ENCODE measurements at regions not wholly inside any gene's neighbourhood (a gene's known extent, or its start where the extent isn't known, plus 50 kb on each side); places are given as distances from the start of the nearest gene placed in this dataset.
A peak's percentile ranks its signal among the peaks of the same experiment; 100 is the strongest.

DNA sequence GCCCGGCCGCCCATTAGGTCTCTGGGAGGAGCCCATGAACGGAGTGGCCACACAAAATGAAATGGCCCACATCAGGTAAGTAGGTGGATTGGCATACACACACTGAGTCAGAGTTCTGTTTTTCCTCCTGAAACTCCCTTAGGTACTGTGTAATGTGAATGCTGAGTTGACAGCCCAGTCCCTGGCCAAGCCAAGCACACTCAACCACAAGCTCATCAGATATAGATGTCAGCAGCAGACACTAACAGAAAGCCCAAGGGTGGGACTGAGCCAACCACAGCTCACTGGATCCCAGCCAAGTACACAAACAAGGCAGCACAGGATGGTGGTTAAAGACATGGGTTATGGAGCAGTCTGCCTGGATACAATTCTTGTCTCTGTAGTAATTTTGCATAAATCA is 403.4 kb downstream of the GJA1 start:
- no peak for DNase-seq

DNA sequence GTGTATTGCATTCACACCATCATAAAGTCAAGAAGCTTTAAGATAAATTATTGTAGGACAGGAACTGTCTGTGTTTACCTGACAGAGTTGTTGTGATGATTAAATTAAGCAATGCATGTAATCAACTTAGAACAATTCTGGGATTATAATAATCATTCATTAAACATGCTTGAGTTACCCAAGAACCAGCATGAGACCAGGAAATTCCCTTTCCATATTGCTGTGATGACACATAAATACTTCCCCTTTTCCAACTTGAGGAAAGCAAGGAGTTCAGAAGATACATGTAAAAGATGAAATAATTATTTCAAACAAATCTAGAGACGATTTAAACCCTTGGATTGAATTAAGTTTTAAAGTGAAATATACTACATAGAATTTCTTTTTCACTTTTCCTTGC is 404.4 kb downstream of the GJA1 start:
- no peak for DNase-seq

DNA sequence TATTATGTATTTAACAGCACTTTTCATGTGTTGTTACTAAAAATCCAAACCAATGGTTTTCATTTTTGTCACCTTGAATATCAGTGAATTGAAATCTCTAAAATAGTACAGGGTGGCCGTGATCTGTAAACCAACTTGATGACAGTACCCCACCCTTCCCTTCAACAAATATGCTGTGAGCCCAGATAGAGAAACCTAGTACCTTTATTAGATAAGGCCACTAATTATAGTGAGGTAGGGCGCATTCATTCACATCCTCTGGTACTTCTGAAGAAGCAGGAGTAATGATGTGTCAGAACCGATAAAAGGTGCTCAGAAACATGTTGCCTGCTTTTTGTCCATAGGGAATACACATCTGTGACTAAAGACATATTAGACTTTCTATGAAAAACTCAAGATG is 409.5 kb downstream of the GJA1 start:
- DNase-seq: no peak

DNA sequence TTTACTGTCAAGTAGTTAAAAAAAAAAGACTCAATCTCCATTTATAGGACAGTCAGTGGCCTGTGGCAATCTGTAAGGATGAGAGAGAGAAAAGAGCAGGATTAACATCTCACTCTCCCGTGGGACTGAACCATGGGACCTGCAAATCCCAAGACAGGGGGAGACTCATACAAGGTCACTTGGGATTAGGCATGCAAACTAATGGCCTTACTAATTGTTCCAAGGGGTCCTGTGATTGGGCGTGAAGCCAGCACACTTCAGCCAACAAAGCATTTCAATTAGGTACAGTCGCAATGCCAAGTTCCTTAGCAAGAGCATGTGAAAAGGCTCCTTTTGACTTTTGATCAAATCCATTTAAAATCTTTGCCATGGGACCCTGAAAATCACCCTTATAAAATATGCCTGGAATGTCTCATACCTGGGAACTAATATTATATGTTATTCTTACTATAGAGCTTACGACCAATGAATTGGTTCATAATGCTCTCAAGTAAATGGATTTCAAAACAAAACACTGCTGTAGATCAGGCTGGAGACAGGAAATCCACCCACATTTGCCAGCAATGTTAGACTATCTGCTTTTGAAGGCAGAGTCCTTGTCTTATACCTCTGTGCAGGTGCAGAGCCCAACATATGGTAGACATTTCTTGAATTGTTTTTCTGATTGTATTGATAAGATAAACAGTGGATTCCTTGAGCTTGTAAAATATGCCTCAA is 412.5 kb downstream of the GJA1 start:
- no peak for DNase-seq

DNA sequence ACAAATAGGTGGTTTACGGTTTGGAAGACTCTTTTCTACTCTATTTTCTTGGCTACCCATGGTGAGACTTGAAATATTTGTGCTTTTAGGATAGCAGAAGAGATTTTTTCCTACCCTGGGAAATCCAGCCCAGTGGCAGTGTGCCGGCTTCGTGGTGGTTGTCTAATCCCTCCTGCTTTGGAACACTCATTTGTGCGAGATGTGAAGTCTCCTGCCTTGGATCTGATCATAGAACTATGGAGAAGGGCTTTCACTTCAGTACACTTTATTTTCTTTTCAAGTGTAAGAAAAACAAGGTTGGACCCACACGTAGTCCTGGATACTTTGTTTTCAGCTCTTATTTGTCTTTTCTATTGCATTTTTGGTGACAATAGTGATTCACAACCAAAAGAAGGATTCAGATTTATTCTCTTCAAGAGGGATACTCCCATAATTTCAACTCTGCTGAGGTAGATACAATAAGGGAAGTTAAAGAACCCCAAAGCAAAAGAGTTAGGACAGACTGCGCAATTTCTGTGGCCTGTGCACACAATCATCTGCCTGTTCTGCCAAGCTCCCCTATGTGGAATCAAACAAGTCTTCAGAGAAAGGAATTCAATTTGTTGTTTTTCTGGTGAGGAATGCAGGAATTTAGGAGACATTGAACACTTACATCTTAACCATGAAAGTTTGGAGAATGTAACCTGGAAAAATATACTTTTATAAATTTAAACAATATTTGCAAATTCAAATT is 413.2 kb downstream of the GJA1 start:
- no peak for DNase-seq

DNA sequence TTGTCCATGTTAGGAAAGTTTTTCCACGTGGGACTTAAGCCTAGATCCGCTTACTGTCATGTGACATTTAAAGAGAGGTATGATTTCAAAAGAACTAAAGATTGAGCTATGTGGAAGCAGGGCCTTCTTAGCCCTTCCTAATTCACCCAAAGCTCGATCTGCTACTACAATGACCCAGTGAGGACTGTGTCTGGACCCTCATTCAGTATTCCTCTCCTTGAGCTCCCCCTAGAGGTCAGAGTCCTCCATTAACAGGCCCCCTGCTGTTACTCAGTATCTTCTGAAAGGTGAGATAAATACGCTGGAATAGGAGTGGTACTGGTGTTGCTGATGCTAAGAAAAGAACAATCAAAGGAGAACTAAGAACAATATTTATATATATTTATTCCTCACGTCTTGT is 414.0 kb downstream of the GJA1 start:
- peak in 1 of 2 experiments; percentile 3 for DNase-seq

DNA sequence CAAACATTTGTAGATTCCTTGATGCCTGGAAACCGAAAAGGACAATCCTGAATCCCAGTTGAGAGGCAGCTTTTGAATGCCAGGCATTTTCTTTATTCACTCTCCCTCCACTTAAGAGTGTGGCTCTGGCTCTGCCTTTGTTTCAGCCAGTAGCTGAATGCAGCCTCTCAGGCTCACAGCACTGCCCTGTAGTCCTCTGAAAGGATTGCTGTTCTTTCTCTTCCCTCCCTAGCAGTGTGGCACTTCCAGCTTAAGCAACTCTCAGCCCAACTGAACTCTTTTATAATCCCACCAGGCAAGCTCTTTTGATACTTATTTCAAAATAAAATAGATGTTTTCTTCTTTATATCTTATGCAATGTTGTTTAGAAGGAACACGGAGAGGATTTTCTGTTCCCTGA is 415.6 kb downstream of the GJA1 start:
- DNase-seq: no peak

DNA sequence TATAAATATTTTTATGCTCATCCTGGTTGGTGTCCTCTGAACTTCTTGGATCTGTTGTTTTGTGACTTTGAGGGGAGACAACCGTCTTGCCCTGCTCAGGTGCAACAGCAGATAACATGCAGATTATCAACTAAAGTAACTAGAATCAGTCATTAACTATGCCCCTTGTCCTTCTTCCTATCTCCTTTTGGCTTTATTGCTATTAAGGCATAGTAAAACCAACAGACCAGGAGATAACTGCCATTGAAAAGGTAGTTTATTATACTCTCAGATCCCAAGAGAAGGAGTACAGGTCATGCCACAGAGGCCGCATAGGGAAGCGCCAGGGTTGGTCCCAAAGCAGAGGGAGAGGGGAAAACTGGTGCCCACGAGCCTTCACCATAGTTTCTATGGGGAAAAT is 418.2 kb downstream of the GJA1 start:
- DNase-seq: no peak

DNA sequence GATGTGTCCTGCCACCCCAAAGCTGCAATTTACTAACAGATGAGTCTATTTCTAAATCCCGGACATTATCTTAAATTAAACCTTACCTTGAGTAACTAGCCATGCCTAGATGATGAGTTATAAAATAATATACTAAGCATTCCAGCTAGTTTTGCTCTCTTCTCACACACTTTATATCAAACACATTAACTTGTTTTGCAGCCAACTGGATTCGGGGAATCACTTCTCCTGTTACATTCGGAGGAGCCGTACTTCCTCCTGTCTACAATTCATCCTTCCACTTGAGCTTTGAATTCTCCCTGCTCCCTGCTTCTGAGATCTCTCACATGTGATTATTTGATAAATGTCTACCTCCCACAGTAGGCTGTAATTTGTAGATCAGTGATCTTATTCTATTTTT is 420.1 kb downstream of the GJA1 start:
- DNase-seq: no peak

DNA sequence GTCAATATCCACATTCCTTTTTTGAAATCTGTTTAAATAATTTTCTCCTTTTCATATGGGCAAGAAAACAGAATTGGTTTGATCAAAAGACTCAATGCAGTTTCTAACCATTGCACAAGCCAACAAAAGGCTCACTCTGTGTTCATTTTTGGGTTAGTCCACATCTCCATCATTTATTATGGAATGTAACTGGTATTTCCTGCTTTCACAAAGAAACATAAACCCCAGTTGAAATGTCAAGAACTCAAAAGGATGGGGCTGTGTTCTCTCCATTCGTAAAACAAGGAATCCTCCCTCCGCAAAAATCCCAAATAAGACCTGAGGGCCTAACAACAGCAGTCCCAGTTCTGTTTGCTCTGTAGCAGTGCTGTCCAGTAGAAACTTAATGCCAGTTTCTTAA is 420.9 kb downstream of the GJA1 start:
- no peak for DNase-seq

DNA sequence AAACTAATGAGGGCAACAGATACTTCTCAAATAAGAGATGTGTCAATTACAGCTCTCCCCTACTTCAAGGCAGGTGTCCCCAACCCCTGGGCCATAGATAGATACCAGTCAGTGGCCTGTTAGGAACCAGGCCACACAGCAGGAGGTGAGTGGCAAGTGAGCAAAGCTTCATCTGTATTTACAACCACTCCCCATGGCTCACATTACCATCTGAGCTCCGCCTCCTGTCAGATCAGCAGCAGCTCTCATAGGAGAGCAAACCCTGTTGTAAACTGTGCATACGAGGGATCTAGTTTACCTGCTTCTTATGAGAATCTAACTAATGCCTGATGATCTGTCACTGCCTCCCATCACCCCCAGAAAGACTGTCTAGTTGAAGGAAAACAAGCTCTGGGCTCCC is 422.1 kb downstream of the GJA1 start:
- DNase-seq: no peak

DNA sequence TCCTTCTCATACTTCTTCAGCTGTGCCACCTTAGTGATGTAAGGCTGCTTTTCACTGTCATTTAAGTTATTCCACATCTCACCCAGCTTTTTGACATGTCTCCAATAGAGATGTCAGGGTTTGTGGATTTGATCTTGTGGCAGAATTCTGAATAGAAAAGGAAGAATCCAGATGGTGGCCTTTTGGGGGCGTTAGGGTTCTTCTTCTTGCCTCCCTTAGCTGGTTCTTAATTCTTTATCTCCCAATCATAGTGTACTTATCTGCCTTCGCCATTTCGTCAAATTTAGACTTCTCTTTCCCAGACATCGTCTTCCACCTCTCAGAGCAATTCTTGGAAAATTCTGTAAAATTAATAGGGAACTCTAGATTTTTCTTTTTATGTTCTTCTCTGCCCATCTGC is 422.9 kb downstream of the GJA1 start:
- no peak for DNase-seq

DNA sequence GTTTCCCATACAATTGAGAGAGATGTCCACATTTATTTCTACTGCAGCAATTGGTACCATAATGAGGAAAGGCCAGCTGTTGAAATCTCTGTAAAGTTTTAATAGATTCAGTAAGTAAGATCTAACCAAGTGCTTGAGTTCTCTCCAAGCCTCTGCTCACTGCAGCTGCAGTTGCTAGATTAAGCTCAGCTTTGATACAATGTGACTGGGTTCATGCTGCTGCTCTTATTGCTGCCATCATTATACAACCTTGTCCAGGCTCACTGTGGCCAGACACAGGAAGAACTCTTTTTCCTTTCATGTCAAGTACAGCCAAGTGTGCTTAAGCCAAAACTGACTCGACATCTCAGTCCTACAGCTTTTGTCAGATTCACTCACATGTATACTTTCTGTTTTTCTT is 423.5 kb downstream of the GJA1 start:
- DNase-seq: no peak

DNA sequence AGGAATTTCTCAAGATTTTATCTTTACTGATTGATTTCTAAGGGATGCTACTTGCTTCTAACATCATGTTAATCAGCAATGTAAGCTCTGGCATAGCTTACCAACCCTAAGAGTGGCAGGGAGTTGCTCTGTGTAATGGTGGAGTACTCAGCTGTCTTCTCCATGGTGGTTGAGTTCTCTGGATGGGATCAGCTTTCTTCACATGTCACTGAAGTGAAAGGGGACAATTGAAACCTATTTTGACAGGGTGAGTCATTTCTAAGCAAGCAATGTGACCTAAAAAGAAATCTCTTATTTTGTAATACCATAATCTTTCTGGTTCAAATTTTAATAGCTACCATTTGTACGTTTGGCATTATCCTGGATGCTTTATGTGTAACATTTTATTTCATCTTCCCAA is 430.4 kb downstream of the GJA1 start:
- DNase-seq: no peak

DNA sequence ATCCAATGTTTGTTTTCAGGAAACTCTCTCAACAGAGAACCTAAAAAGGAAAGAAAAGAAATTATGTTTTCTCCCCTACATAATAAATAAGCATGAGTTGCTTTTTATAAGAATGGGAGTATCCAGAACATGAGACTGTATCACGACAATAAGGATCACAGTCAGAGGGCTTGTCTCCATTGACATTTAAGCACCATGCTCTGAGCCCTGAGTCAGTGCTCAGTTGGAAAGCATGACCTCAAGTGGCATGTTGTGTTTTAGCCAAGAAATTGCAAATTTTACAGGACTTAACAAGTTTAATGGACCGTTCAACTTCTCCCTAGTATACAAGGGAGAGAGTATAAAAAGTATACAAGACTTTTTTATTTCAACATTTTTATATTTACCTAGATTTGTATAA is 431.6 kb downstream of the GJA1 start:
- DNase-seq: no peak

DNA sequence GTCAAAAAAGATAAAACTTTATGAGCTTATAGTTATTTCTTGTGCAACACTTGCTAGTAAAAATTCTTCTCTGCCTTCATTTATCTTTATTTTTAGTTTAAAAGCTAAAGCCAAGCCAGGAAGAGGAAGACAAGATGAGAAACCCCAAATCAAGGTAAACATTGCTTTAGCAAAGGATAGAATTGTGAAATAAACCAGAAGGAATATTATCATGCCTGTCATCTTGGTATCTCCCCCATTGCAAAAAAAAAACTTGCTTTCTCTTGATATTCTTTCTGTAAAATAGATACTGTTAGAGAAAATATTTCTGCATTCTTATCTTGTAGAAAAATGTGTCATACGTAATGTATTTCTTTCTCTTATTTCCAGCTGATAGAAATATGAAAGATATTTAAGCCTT is 432.8 kb downstream of the GJA1 start:
- no peak for DNase-seq

DNA sequence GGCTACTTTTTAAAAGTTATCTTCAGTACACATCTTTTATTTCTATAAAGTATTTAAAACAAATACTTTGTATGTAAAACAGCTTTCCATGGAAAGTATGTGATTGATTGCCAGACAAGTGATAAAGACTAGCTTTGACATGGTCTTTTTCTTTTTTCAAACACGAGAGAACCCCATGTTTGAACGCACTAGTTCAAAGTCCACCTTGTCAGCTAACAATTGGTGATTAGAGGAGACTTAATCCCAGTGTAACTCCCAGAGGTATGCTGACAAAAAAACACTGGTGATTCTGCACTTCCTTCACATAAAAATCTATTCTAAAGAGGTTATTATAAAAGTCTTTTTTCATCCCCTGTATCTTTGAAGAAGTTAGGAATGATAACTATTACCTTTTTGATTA is 438.1 kb downstream of the GJA1 start:
- DNase-seq: no peak

DNA sequence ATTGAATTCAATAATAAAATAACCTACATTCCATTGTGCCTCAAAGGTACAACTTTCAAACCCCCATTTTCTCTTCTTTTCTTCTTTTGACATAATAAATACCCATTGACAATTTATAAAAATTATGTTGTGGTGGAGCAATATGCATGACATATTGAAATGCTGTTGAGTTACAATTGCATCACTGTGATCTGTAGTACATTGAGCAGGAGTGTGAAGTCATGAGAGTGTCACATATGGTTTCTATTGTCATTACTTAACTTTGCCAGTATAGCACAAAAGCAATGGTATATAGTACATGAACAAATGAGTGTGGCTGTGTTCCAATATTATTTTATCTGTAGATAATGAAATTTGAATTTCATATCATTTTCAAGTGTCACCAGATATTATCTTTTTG is 441.3 kb downstream of the GJA1 start:
- no peak for DNase-seq

DNA sequence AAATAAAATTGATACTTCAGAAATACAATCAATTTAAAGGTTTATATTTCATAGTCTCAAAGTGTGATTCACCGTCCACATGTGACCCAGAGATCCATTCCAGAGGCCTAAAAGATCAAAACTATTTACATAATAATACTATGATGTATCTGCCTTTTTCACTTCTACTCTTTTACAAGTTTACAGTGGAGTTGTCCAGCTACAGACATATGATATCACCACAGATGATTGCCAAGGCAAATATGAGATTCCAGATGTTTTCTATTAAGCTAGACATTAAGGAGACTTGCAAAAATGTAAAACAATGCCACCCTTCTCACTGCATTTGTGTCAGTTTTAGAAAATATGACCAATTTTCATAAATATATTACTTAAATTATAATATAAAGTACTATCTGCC is 443.7 kb downstream of the GJA1 start:
- no peak for DNase-seq

DNA sequence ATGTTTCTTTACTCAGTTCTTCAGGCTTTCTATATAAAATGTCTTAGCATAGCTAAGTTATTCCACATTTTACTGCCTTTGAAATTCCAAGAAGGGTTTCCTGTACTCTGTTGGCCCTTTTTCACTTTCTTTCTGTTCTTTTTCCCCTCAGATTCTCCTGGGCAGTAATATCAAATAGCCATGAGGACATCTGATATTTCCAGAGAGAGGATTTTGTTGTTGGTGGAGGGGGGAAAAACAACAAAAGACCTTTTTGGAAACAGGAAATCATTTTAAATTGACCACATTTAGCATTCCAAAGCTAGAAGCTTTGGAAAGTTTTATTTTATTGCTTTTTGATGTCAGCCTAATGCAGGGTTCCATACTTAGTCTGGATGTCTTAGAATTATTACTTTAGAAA is 445.4 kb downstream of the GJA1 start:
- no peak for DNase-seq

DNA sequence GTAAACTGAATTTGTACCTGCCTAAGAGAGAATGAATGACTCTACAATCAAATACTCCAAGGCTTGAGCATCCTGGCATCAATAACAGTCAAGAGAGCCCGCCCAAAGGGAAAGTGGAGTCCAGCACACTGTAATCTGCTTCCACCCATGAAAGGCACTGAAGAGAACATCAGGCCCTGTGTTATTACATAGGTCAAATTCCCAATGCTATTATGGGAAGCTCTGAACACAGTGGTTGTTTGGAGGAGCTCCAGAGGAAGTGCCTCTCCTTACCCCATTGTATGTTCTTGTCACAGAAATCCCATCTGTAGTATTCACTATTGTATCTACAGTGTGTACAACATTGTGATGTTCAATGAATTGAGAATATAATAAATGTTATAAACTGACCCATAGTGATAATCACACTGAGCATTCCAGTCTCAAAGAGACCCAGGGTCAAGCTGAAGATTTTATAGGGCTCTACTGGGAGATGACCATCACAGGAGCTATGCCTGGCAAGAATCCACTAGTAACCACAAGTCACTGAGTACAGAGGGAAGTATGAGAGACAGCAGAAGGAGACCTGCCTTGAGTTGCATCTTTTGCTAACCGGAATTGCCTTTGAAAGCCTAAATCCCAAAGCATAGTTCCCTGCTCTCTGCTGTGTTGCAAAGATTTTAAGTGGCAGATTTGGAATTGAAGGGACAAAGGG is 446.7 kb downstream of the GJA1 start:
- no peak for DNase-seq

DNA sequence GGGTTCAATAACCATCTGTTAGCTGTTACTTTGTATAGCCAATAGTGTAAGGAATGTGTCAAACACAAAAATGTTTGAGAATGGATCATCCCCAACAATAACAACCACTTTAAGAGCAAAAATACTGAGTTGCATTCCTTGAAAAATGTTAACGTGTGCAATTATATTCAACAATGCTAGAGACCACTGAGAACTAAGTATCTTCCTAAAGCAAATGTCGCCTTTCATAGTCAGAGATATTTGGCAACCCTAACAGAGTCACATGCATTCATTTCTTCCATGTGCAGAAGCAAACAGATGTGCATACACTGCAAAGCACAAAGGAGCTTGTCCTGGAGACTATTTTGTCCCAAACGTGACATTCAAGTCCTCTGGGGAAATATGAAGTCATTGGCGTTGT is 448.6 kb downstream of the GJA1 start:
- no peak for DNase-seq

DNA sequence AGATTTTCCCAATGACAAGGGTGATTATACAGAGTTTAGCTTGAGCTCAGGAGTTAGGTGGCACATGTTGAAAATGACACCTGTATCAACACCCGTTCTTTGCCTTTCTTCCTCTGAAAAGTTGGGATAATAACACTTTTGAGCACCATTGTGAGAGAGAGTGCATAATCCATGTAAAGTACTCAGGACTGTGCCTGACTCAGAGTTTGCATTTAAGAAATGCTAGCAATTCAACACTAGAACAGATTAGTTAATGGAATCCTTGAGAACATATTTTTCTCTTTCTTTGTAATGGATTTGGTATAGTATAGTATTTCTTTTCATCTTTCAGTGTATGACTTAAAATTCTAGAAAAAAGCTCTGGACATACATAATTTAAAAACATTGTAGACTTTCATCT is 449.2 kb downstream of the GJA1 start:
- DNase-seq: no peak

DNA sequence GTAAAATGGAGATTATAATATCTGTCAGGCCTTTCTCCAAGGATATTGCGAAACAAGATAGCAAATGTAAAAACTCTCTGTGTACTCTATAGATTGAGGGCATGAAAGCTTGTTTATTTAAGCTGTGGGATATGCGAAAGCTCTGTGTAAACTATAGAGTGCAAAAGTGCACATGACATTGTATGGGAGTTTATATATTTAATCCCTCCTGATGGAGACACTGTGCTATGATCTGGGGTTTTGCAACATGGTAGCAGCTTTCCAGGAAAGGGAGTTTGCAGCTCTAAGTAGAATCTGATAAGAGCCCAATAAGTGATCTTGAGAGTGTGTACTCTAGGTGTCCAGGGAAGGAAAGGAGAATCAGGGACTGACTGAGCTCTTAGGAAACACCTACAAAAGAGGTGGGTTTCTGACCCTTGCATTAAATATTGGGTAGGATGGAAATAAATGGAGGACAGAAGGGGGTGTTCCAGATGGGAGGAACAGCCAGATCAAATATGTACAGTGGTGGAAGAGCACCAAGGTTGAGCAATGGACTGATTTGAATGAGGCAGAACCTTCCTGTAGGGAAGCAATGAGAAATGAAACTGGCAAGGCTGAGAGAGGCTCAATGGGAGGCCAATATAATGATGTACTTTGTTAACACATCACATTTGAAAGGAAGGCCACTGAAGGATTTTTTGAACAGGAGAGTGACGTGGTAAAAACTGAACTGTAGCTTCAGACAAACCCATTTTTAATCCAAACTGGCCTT is 450.1 kb downstream of the GJA1 start:
- no peak for DNase-seq

Measured in stimulated activated CD4-positive, alpha-beta T cell treated with anti-CD3 and anti-CD28 coated beads, Interleukin-4, amount 100 ng/mL, for 4 hours (primary cell).